ENCODE measurements at regions not wholly inside any gene's neighbourhood (a gene's known extent, or its start where the extent isn't known, plus 50 kb on each side); places are given as distances from the start of the nearest gene placed in this dataset.

DNA sequence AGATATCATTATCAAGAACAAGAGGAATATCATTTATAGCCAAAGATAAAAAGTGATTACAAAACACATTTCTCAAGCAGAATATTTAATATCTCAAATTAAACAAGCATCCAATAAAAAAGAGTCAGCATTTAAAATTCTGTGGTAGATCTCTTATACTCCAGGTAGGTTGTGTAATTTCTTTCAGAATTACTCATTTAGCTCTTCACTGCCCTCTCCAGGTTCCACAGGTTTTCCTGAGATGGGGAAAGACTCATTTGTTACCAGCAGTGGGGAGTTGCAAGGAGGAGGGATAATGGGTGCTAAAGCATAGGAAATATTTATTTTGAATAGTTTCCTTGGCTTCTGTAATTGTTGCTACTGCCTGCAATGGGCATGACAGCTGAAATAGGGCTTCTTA is 83.1 kb upstream of the RASGRP1 start:
- peak; percentile 20 for DNase-seq (ENCODE audit: low read depth)

- DNase-seq (ENCODE audit: low read depth), result no peak
Measured at GRCh38 chr15:38648121-38648843, 83.7 kb upstream of the RASGRP1 start.

DNA sequence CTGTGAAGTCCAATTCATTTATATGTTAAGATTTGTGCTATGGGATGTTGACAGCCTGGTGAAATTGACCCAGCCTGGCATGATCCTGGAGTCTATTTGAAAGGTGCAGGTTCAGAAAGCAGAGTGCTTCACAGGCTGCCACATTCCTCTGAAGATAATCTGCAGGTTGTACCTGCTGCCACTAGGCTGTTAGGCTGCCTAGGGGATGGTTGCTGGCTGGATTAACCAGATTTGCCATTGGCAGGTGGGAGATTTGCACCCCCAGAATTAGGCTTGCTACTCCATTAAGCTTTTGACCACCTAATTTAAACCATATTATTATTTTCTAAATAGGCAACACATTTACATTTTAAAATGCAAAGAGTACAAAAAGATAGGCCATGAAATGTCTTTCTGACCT is 85.8 kb upstream of the RASGRP1 start:
- no peak for DNase-seq (ENCODE audit: low read depth)

DNA sequence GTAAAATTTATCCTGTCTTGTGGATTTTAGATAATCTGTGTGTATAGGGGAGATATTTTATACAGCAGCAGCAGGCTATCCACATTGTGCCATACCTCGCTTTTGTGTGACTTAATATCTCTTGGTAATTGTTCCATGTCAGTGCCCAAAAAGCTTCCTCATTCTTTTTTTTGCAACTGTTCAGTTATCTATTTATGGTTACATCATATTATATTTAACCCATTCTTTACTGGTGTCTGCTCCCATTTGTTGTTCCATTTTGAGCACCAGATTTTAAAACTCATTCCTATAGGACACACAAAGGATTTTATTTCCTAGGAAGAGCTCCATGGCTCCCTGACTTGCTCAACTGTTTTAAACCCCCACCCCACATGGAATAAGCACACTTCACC is 86.3 kb upstream of the RASGRP1 start:
- DNase-seq (ENCODE audit: low read depth), result no peak

GRCh38 chr15:38651328-38652038 is 86.9 kb upstream of the RASGRP1 start:
- no peak for DNase-seq (ENCODE audit: low read depth)

- DNase-seq (ENCODE audit: low read depth), result no peak
Measured at GRCh38 chr15:38652183-38652794, 87.7 kb upstream of the RASGRP1 start.

DNA sequence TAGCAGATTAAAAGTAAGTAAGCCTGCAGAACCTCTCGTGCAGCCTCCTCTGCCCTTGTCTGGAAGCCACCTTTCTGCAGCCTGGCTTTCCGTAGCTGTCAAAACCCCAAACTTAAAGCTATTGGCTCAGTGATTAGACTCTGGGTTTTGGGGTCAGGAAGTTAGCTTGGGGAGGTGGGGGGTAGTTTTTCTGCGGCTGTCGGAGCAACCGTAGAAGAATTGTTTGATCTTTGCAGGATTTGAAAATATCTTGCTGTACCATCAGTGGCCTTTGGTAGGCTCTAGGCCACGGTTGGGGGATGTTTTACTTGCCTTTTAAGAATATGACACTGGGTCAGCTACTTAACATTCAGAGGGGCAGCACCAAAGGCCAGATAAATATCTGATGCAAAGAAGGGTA is 88.4 kb upstream of the RASGRP1 start:
- no peak for DNase-seq (ENCODE audit: low read depth)

DNA sequence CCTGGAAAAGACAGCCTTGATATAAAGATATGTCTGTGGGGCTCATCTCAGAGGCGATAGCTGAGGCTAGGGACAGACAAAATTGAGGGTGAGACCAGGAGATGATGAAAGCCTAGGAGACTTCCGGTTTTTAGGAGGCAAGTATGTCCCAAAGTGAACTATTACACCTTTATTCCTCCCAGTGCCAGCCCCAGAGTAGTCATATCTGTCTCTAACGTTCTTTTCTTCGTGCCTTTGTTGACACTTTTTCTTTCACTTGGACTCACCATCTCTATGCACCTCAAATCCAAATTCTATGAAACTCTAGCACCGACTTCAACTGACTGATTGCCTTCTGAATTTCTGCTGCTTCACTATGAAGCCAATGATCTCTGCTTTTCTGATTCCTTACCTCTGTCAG is 93.8 kb upstream of the RASGRP1 start:
- DNase-seq (ENCODE audit: low read depth), result no peak

GRCh38 chr15:38660738-38661137 is 96.1 kb upstream of the RASGRP1 start:
- peak; percentile 21 for DNase-seq (ENCODE audit: low read depth)

DNA sequence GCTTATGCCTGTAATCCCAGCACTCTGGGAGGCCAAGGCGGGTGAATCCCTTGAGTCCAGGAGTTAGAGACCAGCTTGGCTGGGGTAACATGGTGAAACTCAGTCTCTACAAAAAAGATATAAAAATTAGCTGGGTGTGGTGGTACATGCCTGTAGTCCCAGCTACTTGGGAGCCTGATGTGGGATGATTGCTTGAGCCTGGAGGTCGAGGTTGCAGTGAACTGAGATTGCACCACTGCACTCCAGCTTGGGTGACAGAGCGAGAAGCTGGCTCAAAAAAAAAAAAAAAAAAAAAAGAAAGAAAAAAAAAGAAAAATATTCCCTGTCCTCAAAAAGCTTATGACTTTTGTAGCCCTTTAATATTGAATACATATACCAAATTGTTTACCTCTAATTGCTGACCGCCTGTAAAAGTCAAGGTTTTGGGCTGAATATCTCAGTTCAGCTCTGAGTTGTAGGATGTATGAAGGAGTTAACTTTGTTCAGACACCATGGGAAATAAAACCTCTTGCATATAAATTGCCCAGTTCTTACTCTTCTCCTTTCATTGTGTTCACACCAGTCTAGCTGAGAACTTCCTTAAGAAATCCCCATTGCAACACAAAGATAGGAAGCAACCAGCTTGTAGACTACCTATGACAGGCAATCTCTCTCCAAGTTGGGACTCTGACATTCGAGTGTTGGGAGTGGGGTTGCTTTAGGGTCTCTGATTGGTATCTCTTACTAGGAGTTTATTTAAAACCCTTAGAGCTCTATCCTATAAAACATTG is 97.6 kb upstream of the RASGRP1 start:
- DNase-seq (ENCODE audit: low read depth), result no peak

- DNase-seq (ENCODE audit: low read depth), result no peak
Measured at GRCh38 chr15:38662805-38663204, 98.2 kb upstream of the RASGRP1 start.

DNA sequence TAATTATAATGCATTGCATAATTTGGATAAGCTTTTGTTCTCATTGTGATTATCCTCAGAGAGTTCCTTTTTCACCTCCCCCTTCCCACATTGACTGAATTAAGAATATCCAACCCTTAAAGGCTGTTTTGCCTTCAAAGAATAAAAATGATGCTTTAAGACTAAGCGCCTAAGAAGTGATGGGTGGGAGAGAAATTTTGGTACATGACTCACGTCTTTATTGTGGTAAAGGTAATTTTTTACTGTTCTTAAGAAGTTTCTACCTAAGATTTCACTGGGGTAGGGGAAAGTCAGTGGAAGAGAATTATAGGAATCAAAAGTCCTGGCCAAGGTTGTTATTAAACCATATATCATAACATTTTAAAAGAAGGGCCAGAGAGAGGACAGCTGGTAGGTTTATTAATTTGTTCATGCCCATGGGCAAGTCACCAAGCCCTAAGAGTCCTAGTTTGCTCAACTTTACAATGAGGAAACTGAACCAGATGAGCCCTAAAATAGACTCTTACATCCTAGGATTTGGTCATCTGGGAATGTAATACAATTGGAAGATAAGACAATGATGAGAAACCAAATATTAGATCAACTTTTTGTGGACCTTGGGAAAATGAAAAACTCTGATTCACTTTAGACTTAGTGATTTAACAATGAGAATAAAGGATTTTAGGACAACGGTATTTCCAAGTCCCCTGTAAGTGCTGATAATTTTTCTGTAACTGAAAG is 101.1 kb upstream of the RASGRP1 start:
- DNase-seq (ENCODE audit: low read depth), result no peak

- DNase-seq (ENCODE audit: low read depth), result no peak
Measured at GRCh38 chr15:38666865-38667510, 102.4 kb upstream of the RASGRP1 start.

DNA sequence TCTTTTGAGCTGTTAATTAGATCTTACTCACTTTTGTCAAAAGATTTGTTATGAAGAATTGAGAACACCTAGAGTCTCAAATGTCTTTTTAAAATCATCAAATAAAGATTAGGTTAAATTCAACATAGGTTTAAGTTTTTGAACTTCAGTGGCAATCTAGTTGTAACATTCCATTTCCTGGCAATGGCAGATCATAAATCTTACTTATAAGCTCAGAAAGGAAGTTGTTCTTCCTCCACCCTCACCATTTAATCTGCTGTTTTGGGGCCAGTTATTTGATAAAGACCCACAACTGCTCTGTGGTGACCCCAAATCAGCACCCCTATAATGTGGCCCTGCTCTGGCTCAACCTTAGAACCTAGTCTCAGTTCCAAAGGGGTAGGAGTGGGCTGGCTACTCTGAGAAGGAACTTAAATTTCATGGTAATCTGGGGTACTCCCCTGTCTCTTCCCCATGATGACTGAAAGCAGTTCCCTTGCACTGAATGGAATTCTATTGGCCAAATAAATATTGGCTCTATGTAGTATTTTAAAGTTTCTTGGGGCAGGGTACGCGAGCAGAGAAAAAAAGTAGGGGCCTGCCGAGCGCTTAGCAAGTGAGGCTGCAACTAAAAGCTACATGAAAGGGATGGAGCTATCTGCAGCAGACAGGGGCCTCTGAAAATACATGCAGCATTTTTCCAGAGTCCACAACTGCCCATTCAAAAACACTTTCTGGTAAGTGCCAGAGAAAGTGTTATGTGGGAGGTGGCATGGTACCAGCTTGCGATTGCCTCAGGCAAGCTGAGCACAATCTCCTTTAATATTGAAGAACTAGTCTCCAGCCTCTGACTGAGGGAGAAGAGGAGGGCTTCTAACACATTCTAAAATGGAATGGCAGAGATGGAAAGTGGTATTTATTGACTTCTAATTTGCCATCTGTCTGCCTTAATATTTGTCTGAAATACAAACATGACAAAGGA is 103.6 kb upstream of the RASGRP1 start:
- no peak for DNase-seq (ENCODE audit: low read depth)

DNA sequence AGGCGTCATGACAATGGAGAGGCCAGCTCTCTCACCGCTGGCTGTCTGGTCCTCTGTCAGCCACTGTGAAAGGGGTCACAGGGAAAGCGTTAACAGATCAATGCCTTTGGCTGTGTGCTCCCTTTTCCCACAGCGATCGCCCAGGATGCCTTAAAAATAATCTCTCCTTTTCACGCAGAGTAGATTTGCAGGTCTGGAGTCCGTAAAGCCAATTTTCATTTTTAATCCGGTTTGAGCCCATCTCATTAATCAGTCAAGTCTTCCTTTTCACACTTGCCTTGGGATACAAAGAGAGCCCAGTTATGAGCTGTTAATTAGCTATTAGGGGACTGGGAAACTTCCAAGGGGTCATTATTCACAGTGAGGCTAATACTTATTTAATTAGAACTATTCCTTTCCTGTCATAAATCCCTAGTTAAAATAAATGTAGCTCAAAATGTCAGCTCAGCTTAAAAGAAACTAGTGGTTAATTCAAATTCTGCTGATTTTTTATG is 104.3 kb upstream of the RASGRP1 start:
- DNase-seq (ENCODE audit: low read depth), result no peak

DNA sequence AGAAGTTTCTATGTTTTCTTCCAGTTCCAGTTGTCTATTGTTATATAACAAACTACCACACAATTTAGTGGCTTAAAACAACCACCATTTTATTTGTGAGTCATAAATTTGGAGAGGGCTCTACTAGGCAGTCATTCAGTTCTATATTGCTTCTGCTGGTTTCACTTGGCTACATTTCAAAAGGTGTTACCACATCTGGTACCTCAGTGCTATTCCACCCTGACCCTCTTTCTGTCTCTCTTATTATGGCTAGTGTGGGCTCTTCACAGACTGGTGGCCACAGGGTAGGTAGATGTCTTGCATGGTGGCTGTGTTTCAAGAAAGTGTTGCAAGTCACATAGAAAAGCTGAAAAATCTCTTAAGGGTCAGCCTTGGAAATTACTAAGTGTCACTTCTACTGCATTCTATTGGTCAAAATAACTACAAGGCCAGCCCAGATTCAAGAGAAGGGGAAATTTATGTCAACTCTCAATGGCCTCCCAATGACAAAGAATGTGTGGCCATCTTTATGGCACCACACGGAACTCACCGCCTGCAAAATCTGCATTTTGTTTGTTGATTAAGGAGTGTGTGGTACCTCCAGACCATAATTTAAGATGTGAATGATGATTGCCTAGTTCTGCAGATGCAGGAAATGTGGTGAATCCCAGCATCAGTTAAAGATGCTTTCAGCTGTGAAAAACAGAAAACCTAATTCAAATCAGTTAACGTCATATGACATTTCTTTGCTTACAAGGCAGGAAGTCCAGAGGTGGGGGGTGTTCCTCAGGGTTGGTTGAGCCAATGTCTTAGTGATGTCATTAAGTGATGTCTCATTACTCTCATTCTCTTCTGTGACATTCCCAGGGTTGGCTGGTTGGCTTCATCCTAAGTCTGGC is 105.8 kb upstream of the RASGRP1 start:
- no peak for DNase-seq (ENCODE audit: low read depth)

GRCh38 chr15:38671006-38671387 is 106.4 kb upstream of the RASGRP1 start:
- DNase-seq (ENCODE audit: low read depth), result no peak

- DNase-seq (ENCODE audit: low read depth), result no peak
Measured at GRCh38 chr15:38671675-38672254, 107.2 kb upstream of the RASGRP1 start.
